Thoracic aorta (tissue), 2 donors: ENCODE measurements at regions not wholly inside any gene's neighbourhood (a gene's known extent, or its start where the extent isn't known, plus 50 kb on each side); places are given as distances from the start of the nearest gene placed in this dataset.

Source experiments
- ATAC-seq: fragments of 150-250 bp; one replicate; pipeline ENCODE4 v1.8.0; 2017; ENCODE audit warnings: low read depth; ENCODE audit not compliant: insufficient number of reproducible peaks, low FRiP score
- DNase-seq: peaks from one replicate; pipeline ENCODE4 v3.0.0-alpha.2; 2020; ENCODE audit warnings: low spot score
- H3K27ac ChIP-seq, 2 donors: fragments of 200-600 bp; sonication (generic); 1 replicate in 1 of 2; 2 replicates in 1 of 2; pipeline ENCODE4 v1.5.1; 2016; ENCODE audit warnings: mild to moderate bottlenecking in 2 of 2, moderate library complexity in 2 of 2
- H3K27me3 ChIP-seq: fragments of 200-600 bp; sonication (generic); replicated peaks from 2 replicates; pipeline ENCODE4 v1.6.0; 2016; ENCODE audit warnings: mild to moderate bottlenecking; ENCODE audit not compliant: insufficient read depth
- H3K36me3 ChIP-seq: fragments of 200-600 bp; sonication (generic); one replicate; pipeline ENCODE4 v1.5.1; 2016
- H3K4me1 ChIP-seq, 2 donors: fragments of 200-600 bp; sonication (generic); 1 replicate in 1 of 2; 2 replicates in 1 of 2; pipeline versions ENCODE4 v1.5.1 to v1.6.0; 2016; ENCODE audit warnings: low read depth in 2 of 2, mild to moderate bottlenecking in 1 of 2; ENCODE audit not compliant: control insufficient read depth in 1 of 2
- H3K4me3 ChIP-seq: fragments of 200-600 bp; sonication (generic); 2 replicates; pipeline ENCODE4 v1.5.1; 2016; ENCODE audit warnings: mild to moderate bottlenecking
- H3K9me3 ChIP-seq: fragments of 200-600 bp; sonication (generic); 2 replicates; pipeline ENCODE4 v1.5.1; 2016
- CTCF ChIP-seq: fragments of 200-600 bp; sonication (generic); IDR thresholded peaks from one replicate; pipeline ENCODE4 v1.5.1; 2019; ENCODE audit warnings: antibody characterized with exemption

- H3K9me3 ChIP-seq, result no peaks in the 10 kb centered on the region
- no peaks in the 10 kb centered on the region for H3K27me3 ChIP-seq
- peaks cover 0 to 28% of the 10 kb centered on the region in 2 donors for H3K4me1 ChIP-seq
- ATAC-seq (no peak), DNase-seq (no peak)
- H3K4me3 ChIP-seq, result no peak overlapping the region
- H3K27ac ChIP-seq, result no peak overlapping the region
- H3K36me3 ChIP-seq, result no peaks in the 10 kb centered on the region
- TF ChIP-seq CTCF, result no peak
These were observed 52.0 kb upstream of the SMOC2 start for GRCh38 chr6:168388641-168389633.

- no peak overlapping the region for H3K27ac ChIP-seq
- no peaks in the 10 kb centered on the region for H3K27me3 ChIP-seq
- TF ChIP-seq CTCF, result no peak
- ATAC-seq (no peak), DNase-seq (no peak)
- peaks cover 0 to 16% of the 10 kb centered on the region in 2 donors for H3K4me1 ChIP-seq
- H3K4me3 ChIP-seq, result no peak overlapping the region
- no peaks in the 10 kb centered on the region for H3K36me3 ChIP-seq
- no peaks in the 10 kb centered on the region for H3K9me3 ChIP-seq
These were observed 50.1 kb upstream of the SMOC2 start for GRCh38 chr6:168390749-168391420.
